ENCODE measurements at regions not wholly inside any gene's neighbourhood (a gene's known extent, or its start where the extent isn't known, plus 50 kb on each side); places are given as distances from the start of the nearest gene placed in this dataset.

- no peak for TF ChIP-seq CTCF (IDR thresholded peaks at IDR 0.05; ENCODE audit: low read depth, low read length)
- no peak overlapping the region for H3K4me3 ChIP-seq (ENCODE audit: low read depth, low read length)
- in situ Hi-C loops (cut with HindIII; ENCODE audit: low sequenced_read_pairs), result no loop called here
- DNase-seq (ENCODE audit: low read depth, low spot score), result no peak
Observed at GRCh38 chrX:21056622-21057021, 317.6 kb upstream of the CNKSR2 start.

GRCh38 chrX:21047034-21047455 lies 327.2 kb upstream of the CNKSR2 start:
- no peak overlapping the region for H3K4me3 ChIP-seq (ENCODE audit: low read depth, low read length)
- no peak for TF ChIP-seq CTCF (IDR thresholded peaks at IDR 0.05; ENCODE audit: low read depth, low read length)
- no peak for DNase-seq (ENCODE audit: low read depth, low spot score)
- in situ Hi-C loops (cut with HindIII; ENCODE audit: low sequenced_read_pairs), result no loop called here

GRCh38 chrX:21014326-21014725 lies 359.9 kb upstream of the CNKSR2 start:
- no peak overlapping the region for H3K4me3 ChIP-seq (ENCODE audit: low read depth, low read length)
- in situ Hi-C loops (cut with HindIII; ENCODE audit: low sequenced_read_pairs), result no loop called here
- no peak for DNase-seq (ENCODE audit: low read depth, low spot score)
- TF ChIP-seq CTCF (IDR thresholded peaks at IDR 0.05; ENCODE audit: low read depth, low read length), result no peak

GRCh38 chrX:21004835-21005234 lies 369.4 kb upstream of the CNKSR2 start:
- TF ChIP-seq CTCF (IDR thresholded peaks at IDR 0.05; ENCODE audit: low read depth, low read length), result no peak
- no peak for DNase-seq (ENCODE audit: low read depth, low spot score)
- in situ Hi-C loops (cut with HindIII; ENCODE audit: low sequenced_read_pairs), result no loop called here
- H3K4me3 ChIP-seq (ENCODE audit: low read depth, low read length), result no peak overlapping the region

GRCh38 chrX:20995829-20996228 lies 378.4 kb upstream of the CNKSR2 start:
- H3K4me3 ChIP-seq (ENCODE audit: low read depth, low read length), result no peak overlapping the region
- TF ChIP-seq CTCF (IDR thresholded peaks at IDR 0.05; ENCODE audit: low read depth, low read length), result no peak
- in situ Hi-C loops (cut with HindIII; ENCODE audit: low sequenced_read_pairs), result no loop called here
- no peak for DNase-seq (ENCODE audit: low read depth, low spot score)

- no peak for DNase-seq (ENCODE audit: low read depth, low spot score)
- in situ Hi-C loops (cut with HindIII; ENCODE audit: low sequenced_read_pairs), result no loop called here
- no peak for TF ChIP-seq CTCF (IDR thresholded peaks at IDR 0.05; ENCODE audit: low read depth, low read length)
- no peak overlapping the region for H3K4me3 ChIP-seq (ENCODE audit: low read depth, low read length)
Observed at GRCh38 chrX:20989361-20989760, 384.9 kb upstream of the CNKSR2 start.

- TF ChIP-seq CTCF (IDR thresholded peaks at IDR 0.05; ENCODE audit: low read depth, low read length), result no peak
- in situ Hi-C loops (cut with HindIII; ENCODE audit: low sequenced_read_pairs), result no loop called here
- H3K4me3 ChIP-seq (ENCODE audit: low read depth, low read length), result no peak overlapping the region
- DNase-seq (ENCODE audit: low read depth, low spot score), result no peak
Observed at GRCh38 chrX:20988804-20989203, 385.4 kb upstream of the CNKSR2 start.
